H1 (cell line): ENCODE measurements at regions not wholly inside any gene's neighbourhood (a gene's known extent, or its start where the extent isn't known, plus 50 kb on each side); places are given as distances from the start of the nearest gene placed in this dataset.

Source experiments
- CTCF ChIA-PET: fragments of 300-600 bp; sonication (Branson Sonifier 250); formaldehyde crosslinking; loops from one replicate; lab custom pipeline; 2021; ENCODE audit not compliant: partially characterized antibody; lab: Charles Lee
- POLR2A ChIA-PET: fragments of 300-600 bp; sonication (Branson Sonifier 250); formaldehyde crosslinking; loops from one replicate; lab custom pipeline; 2021; ENCODE audit warnings: inconsistent platforms; ENCODE audit not compliant: partially characterized antibody; lab: Charles Lee
- DNase-seq, 2 experiments: peaks; one replicate each; pipeline versions ENCODE4 v3.0.0 to v3.0.0-alpha.2; 2010 to 2022; ENCODE audit warnings: low spot score in 2 of 2, low read depth in 1 of 2, mixed read lengths in 1 of 2
- FAIRE-seq: peaks from 2 replicates; lab custom pipeline; 2011; peaks lifted over from hg19 to GRCh38; lab: Jason Lieb, UNC
- H2AFZ ChIP-seq: 2 replicates; pipeline ENCODE4 v1.8.1; 2012; ENCODE audit warnings: low read length, inconsistent platforms
- H2AK5ac ChIP-seq: 2 replicates; pipeline ENCODE4 v1.6.1; 2013; ENCODE audit warnings: low read depth, low read length
- H2BK120ac ChIP-seq: replicated peaks from 2 replicates; pipeline ENCODE3; 2013; ENCODE audit warnings: low read depth, low read length, inconsistent platforms
- H2BK12ac ChIP-seq: 2 replicates; pipeline ENCODE4 v1.6.1; 2013; ENCODE audit warnings: low read depth, low read length
- H2BK15ac ChIP-seq: 2 replicates; pipeline ENCODE4 v1.6.1; 2013; ENCODE audit warnings: low read length
- H2BK20ac ChIP-seq: 2 replicates; pipeline ENCODE4 v1.6.1; 2013; ENCODE audit warnings: low read length
- H2BK5ac ChIP-seq: 2 replicates; pipeline ENCODE4 v1.6.1; 2013; ENCODE audit warnings: low read depth, low read length
- H3K14ac ChIP-seq: 2 replicates; pipeline ENCODE4 v1.6.1; 2013; ENCODE audit warnings: inconsistent platforms; ENCODE audit not compliant: insufficient read length
- H3K18ac ChIP-seq: 2 replicates; pipeline ENCODE4 v1.6.1; 2013; ENCODE audit warnings: low read length; ENCODE audit errors: extremely low read depth
- H3K23ac ChIP-seq: 2 replicates; pipeline ENCODE4 v1.6.1; 2013; ENCODE audit warnings: inconsistent platforms; ENCODE audit not compliant: insufficient read length
- H3K23me2 ChIP-seq: 2 replicates; pipeline ENCODE4 v1.6.1; 2013; ENCODE audit warnings: low read depth, low read length
- H3K27ac ChIP-seq: 2 replicates; pipeline ENCODE4 v1.6.1; 2011; ENCODE audit warnings: low read depth, low read length, inconsistent platforms
- H3K27me3 ChIP-seq, 4 experiments: replicated peaks in 1 of 4; 1 replicate in 1 of 4; 2 replicates in 3 of 4; pipeline versions ENCODE4 v1.6.1 to v1.8.1; 2011 to 2013; ENCODE audit warnings: low read length in 3 of 4, mild to moderate bottlenecking in 3 of 4, inconsistent platforms in 2 of 4, mixed read lengths in 2 of 4, moderate library complexity in 1 of 4; ENCODE audit not compliant: control insufficient read depth in 3 of 4, insufficient read depth in 3 of 4; ENCODE audit errors: extremely low read depth in 1 of 4
- H3K36me3 ChIP-seq, 4 experiments: 2 replicates each; pipeline versions ENCODE4 v1.6.1 to v1.8.1; 2011 to 2013; ENCODE audit warnings: mild to moderate bottlenecking in 4 of 4, low read length in 3 of 4, moderate library complexity in 2 of 4, control low read depth in 1 of 4, inconsistent platforms in 1 of 4; ENCODE audit not compliant: insufficient read depth in 4 of 4, control insufficient read depth in 2 of 4
- H3K4ac ChIP-seq: replicated peaks from 2 replicates; pipeline ENCODE3; 2013; ENCODE audit warnings: low read length, low read depth, mixed read lengths, inconsistent platforms; ENCODE audit not compliant: insufficient read length
- H3K4me1 ChIP-seq, 4 experiments: replicated peaks in 1 of 4; 1 replicate in 1 of 4; 2 replicates in 3 of 4; pipeline versions ENCODE4 v1.6.1 to v1.8.1; 2011 to 2013; ENCODE audit warnings: low read length in 3 of 4, inconsistent platforms in 2 of 4, mixed read lengths in 1 of 4; ENCODE audit not compliant: insufficient read depth in 4 of 4, control insufficient read depth in 3 of 4
- H3K4me2 ChIP-seq, 2 experiments: 2 replicates each; pipeline versions ENCODE4 v1.6.1 to v1.8.1; 2011 to 2013; ENCODE audit warnings: low read depth in 2 of 2, low read length in 2 of 2, control low read depth in 1 of 2, inconsistent platforms in 1 of 2, mild to moderate bottlenecking in 1 of 2; ENCODE audit not compliant: insufficient read depth in 1 of 2
- H3K4me3 ChIP-seq, 4 experiments: fragments of 200-600, 300-600 bp in 1 of 4; sonication (generic), shearing (Covaris generic), sonication (Bioruptor Twin) in 1 of 4; 2 replicates each; pipeline versions ENCODE4 v1.5.1 to v1.8.1; 2011 to 2016; ENCODE audit warnings: low read length in 4 of 4, low read depth in 3 of 4, control low read depth in 2 of 4, inconsistent platforms in 2 of 4, mild to moderate bottlenecking in 2 of 4, mixed read lengths in 1 of 4, moderate library complexity in 1 of 4; ENCODE audit not compliant: insufficient read depth in 2 of 4; ENCODE audit errors: extremely low read depth in 1 of 4
- H3K56ac ChIP-seq: replicated peaks from 2 replicates; pipeline ENCODE3; 2013; ENCODE audit warnings: low read depth, mild to moderate bottlenecking, mixed read lengths, low read length, inconsistent platforms; ENCODE audit not compliant: insufficient read length
- H3K79me1 ChIP-seq: 2 replicates; pipeline ENCODE4 v1.6.1; 2013; ENCODE audit warnings: low read depth, low read length, control low read depth
- H3K79me2 ChIP-seq, 2 experiments: 2 replicates each; pipeline versions ENCODE4 v1.6.1 to v1.8.1; 2012 to 2013; ENCODE audit warnings: low read length in 2 of 2, mild to moderate bottlenecking in 2 of 2, inconsistent platforms in 1 of 2; ENCODE audit not compliant: insufficient read depth in 2 of 2, control insufficient read depth in 1 of 2
- H3K9ac ChIP-seq, 4 experiments: replicated peaks in 1 of 4; 1 replicate in 1 of 4; 2 replicates in 3 of 4; pipeline versions ENCODE4 v1.6.1 to v1.8.1; 2011 to 2013; ENCODE audit warnings: low read depth in 3 of 4, low read length in 3 of 4, control low read depth in 2 of 4, mild to moderate bottlenecking in 2 of 4, moderate library complexity in 2 of 4, inconsistent platforms in 1 of 4; ENCODE audit errors: extremely low read depth in 1 of 4
- H3K9me3 ChIP-seq, 2 experiments: 2 replicates each; pipeline versions ENCODE4 v1.6.1 to v1.8.1; 2012 to 2013; ENCODE audit warnings: mild to moderate bottlenecking in 2 of 2, moderate library complexity in 2 of 2, control low read depth in 1 of 2, inconsistent platforms in 1 of 2, low read depth in 1 of 2, low read length in 1 of 2, mixed read lengths in 1 of 2; ENCODE audit not compliant: insufficient read depth in 2 of 2
- H4K20me1 ChIP-seq, 2 experiments: replicated peaks in 1 of 2; 2 replicates each; pipeline versions ENCODE3 to v1.8.1; 2011 to 2013; ENCODE audit warnings: inconsistent platforms in 2 of 2, low read length in 2 of 2, mild to moderate bottlenecking in 1 of 2; ENCODE audit not compliant: insufficient read depth in 2 of 2, control insufficient read depth in 1 of 2
- H4K5ac ChIP-seq: 2 replicates; pipeline ENCODE4 v1.6.1; 2013; ENCODE audit warnings: low read length, low read depth, mixed read lengths, inconsistent platforms; ENCODE audit not compliant: insufficient read length
- H4K8ac ChIP-seq: 2 replicates; pipeline ENCODE4 v1.8.0; 2013; ENCODE audit warnings: mild to moderate bottlenecking, moderate library complexity, low read length, inconsistent platforms; ENCODE audit not compliant: insufficient read depth; ENCODE audit errors: extremely low read depth
- H4K91ac ChIP-seq: replicated peaks from 2 replicates; pipeline ENCODE3; 2013; ENCODE audit warnings: low read length, mixed read lengths, inconsistent platforms; ENCODE audit not compliant: insufficient read length
- KDM1A ChIP-seq: fragments of 200-600, 300-600 bp; sonication (generic); IDR thresholded peaks from 2 replicates; pipeline ENCODE4 v1.7.1; 2016; ENCODE audit warnings: mild to moderate bottlenecking, low read length, borderline replicate concordance
- WGBS, 2 experiments: shearing (Covaris generic) in 1 of 2; methylation state at CpG; one replicate each; pipeline versions ENCODE4 v1.1.6 to v1.1.7; 2013 to 2015; ENCODE audit warnings: low lambda C conversion rate in 2 of 2, mixed read lengths in 2 of 2, inconsistent platforms in 1 of 2, low coverage in 1 of 2, missing lambda C conversion rate in 1 of 2; ENCODE audit not compliant: insufficient replicate concordance in 2 of 2, insufficient coverage in 1 of 2, insufficient read length in 1 of 2; ENCODE audit errors: extremely low coverage in 1 of 2, missing lambda C conversion rate in 1 of 2; 5-methylcytosine and 5-hydroxymethylcytosine counted together

DNA sequence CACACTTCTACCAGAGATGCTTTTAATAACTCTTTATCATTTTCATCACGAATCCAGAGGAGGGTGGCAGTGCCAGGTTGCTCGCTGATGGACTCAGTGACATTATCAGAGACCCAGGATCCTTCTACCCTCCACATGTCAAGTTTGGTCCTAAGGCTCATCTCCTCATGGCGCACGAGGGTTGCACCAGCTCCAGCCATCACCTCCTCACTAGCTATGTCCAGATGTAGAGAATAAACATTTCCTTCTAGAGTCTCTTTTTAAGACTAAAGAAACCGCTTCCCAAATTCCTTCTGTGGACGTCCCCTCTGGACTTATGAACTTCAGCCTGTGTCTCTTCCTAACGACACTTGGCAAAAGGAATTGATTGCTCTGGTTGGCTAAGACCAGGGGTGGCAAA is 178.7 kb downstream of the BMP7 start:
- Histone ChIP-seq H4K8ac (no peak overlapping the region), H3K79me2 (no peaks in the 10 kb centered on the region; a peak in 1 of 4 replicates), H3K23me2 (peaks cover 6% of the 10 kb centered on the region; the same call in 1 of the 2 replicates), H4K5ac (no peak overlapping the region), H2AK5ac (no peak overlapping the region), H3K9me3 (no peaks in the 10 kb centered on the region), H4K91ac (no peak overlapping the region), H3K27ac (no peak overlapping the region), H3K36me3 (no peaks in the 10 kb centered on the region), H2BK20ac (no peak overlapping the region), H2BK12ac (no peak overlapping the region), H3K9ac (no peak overlapping the region), H3K14ac (no peak overlapping the region), H3K56ac (no peak overlapping the region), H3K79me1 (no peaks in the 10 kb centered on the region), H3K4me3 (no peak overlapping the region), H3K4me2 (no peak overlapping the region), H3K18ac (no peak overlapping the region), H2BK15ac (no peak overlapping the region), H2AFZ (no peak overlapping the region), H3K4ac (no peak overlapping the region), H3K23ac (no peak overlapping the region), H3K4me1 (peaks cover 0 to 6% (median 4%) of the 10 kb centered on the region in 4 experiments; a peak in 4 of 7 replicates), H3K27me3 (peaks cover 0 to 14% (median 7%) of the 10 kb centered on the region in 4 experiments; a peak in 5 of 7 replicates), H2BK5ac (no peak overlapping the region), H4K20me1 (peaks cover 0 to 9% of the 10 kb centered on the region in 2 experiments), H2BK120ac (no peak overlapping the region)
- FAIRE-seq (no peak), DNase-seq (no peak)
- ChIA-PET CTCF (interaction anchor here (0.6 to 5.6 kb wide), 11 partner anchors 10 to 346 kb away, joined by 3 to 37 read pairs (median 3); partner anchors contain the start of gene SPO11), POLR2A (no interaction called here)
- 87% methylated on average over 7 of the region's 7 CpGs; no CpG with 5 or more reads in 1 of the 2 experiments for WGBS, 2 experiments
- peak; percentile 49; the same call in 1 of the 2 replicates for TF ChIP-seq KDM1A
